SU-DHL-6 (cell line): ENCODE measurements at regions not wholly inside any gene's neighbourhood (a gene's known extent, or its start where the extent isn't known, plus 50 kb on each side); places are given as distances from the start of the nearest gene placed in this dataset.

ENCODE experiments used
- H2AFZ ChIP-seq: fragments of 200-600 bp; sonication (generic); 2 replicates; pipeline ENCODE4 v1.6.1; 2014; ENCODE audit warnings: low read depth, mild to moderate bottlenecking, moderate library complexity, mixed read lengths, antibody characterized with exemption, low read length; ENCODE audit not compliant: severe bottlenecking
- H3F3A ChIP-seq: fragments of 200-600 bp; shearing (Covaris generic); 2 replicates; pipeline ENCODE4 v1.6.0; 2016; ENCODE audit warnings: antibody characterized with exemption, mild to moderate bottlenecking; ENCODE audit not compliant: insufficient read depth
- H3K27ac ChIP-seq: fragments of 200-600 bp; sonication (generic); 2 replicates; pipeline ENCODE4 v1.5.1; 2016; ENCODE audit warnings: low read depth, mild to moderate bottlenecking, low read length, moderate library complexity, mixed read lengths
- H3K27me3 ChIP-seq: fragments of 200-600 bp; sonication (generic), shearing (Covaris generic); 2 replicates; pipeline ENCODE4 v1.6.0; 2014; ENCODE audit warnings: mild to moderate bottlenecking, low read length
- H3K36me3 ChIP-seq: fragments of 200-600 bp; sonication (generic); 2 replicates; pipeline ENCODE4 v1.6.1; 2014; ENCODE audit warnings: mild to moderate bottlenecking, low read length, mixed read lengths
- H3K4me2 ChIP-seq: fragments of 300-600, 200-600 bp; shearing (Covaris generic), sonication (generic); 2 replicates; pipeline ENCODE4 v1.6.0; 2014; ENCODE audit warnings: low read length, low read depth, mild to moderate bottlenecking; ENCODE audit not compliant: poor library complexity, severe bottlenecking
- H3K4me3 ChIP-seq: fragments of 200-600 bp; sonication (generic); 2 replicates; pipeline ENCODE4 v1.5.1; 2014; ENCODE audit warnings: antibody characterized with exemption, low read length, mild to moderate bottlenecking, mixed read lengths; ENCODE audit not compliant: insufficient read depth, poor library complexity, severe bottlenecking
- H3K79me2 ChIP-seq: fragments of 200-600 bp; sonication (generic); 2 replicates; pipeline ENCODE4 v1.6.1; 2014; ENCODE audit warnings: mild to moderate bottlenecking, low read length, moderate library complexity; ENCODE audit not compliant: insufficient read depth
- H3K9ac ChIP-seq: fragments of 200-600 bp; sonication (generic); 2 replicates; pipeline ENCODE4 v1.7.0; 2014; ENCODE audit warnings: mild to moderate bottlenecking, low read length
- H3K9me2 ChIP-seq: fragments of 200-600 bp; sonication (generic); replicated peaks from 2 replicates; pipeline ENCODE4 v1.6.1; 2014; ENCODE audit warnings: low read length; ENCODE audit not compliant: insufficient read depth
- H3K9me3 ChIP-seq: fragments of 200-600 bp; sonication (generic); 2 replicates; pipeline ENCODE4 v1.6.1; 2014; ENCODE audit warnings: low read length, mixed read lengths; ENCODE audit not compliant: insufficient read depth
- H4K20me1 ChIP-seq: fragments of 200-600 bp; sonication (generic); 2 replicates; pipeline ENCODE4 v1.6.1; 2014; ENCODE audit warnings: low read depth, mild to moderate bottlenecking, antibody characterized with exemption, low read length, moderate library complexity, mixed read lengths
- CTCF ChIP-seq: fragments of 200-600 bp; sonication (generic); IDR thresholded peaks from one replicate; pipeline ENCODE4 v1.5.1; 2017; ENCODE audit warnings: antibody characterized with exemption, mild to moderate bottlenecking, low read length, moderate library complexity; ENCODE audit not compliant: insufficient read depth, poor library complexity, severe bottlenecking
- EZH2phosphoT487 ChIP-seq: fragments of 200-600 bp; sonication (generic), shearing (Covaris generic); conservative IDR thresholded peaks from 2 replicates; pipeline ENCODE4 v1.6.1; 2018; ENCODE audit warnings: mild to moderate bottlenecking, antibody characterized with exemption, low read length, moderate library complexity, mixed read lengths

- Histone ChIP-seq H4K20me1 (no peaks in the 10 kb centered on the region), H3K9me2 (no peaks in the 10 kb centered on the region), H3K4me3 (no peak overlapping the region), H2AFZ (no peak overlapping the region), H3K9ac (no peak overlapping the region), H3K4me2 (no peak overlapping the region), H3K79me2 (no peaks in the 10 kb centered on the region), H3K9me3 (no peaks in the 10 kb centered on the region), H3K27me3 (no peaks in the 10 kb centered on the region), H3K36me3 (no peaks in the 10 kb centered on the region), H3F3A (no peaks in the 10 kb centered on the region), H3K27ac (no peak overlapping the region)
- TF ChIP-seq EZH2phosphoT487 (no peak), CTCF (no peak)
Measured at GRCh38 chr19:30228835-30229524, 143.2 kb upstream of the ZNF536 start.

- Histone ChIP-seq H3K9me2 (no peaks in the 10 kb centered on the region), H4K20me1 (no peaks in the 10 kb centered on the region), H3K27ac (no peak overlapping the region), H2AFZ (no peak overlapping the region), H3F3A (no peaks in the 10 kb centered on the region), H3K4me2 (no peak overlapping the region), H3K36me3 (no peaks in the 10 kb centered on the region), H3K9me3 (no peaks in the 10 kb centered on the region), H3K9ac (no peak overlapping the region), H3K4me3 (no peak overlapping the region), H3K79me2 (no peaks in the 10 kb centered on the region), H3K27me3 (no peaks in the 10 kb centered on the region)
- no peak for TF ChIP-seq EZH2phosphoT487
- TF ChIP-seq CTCF = no peak
Measured at GRCh38 chr19:30229525-30230174, 142.5 kb upstream of the ZNF536 start.

DNA sequence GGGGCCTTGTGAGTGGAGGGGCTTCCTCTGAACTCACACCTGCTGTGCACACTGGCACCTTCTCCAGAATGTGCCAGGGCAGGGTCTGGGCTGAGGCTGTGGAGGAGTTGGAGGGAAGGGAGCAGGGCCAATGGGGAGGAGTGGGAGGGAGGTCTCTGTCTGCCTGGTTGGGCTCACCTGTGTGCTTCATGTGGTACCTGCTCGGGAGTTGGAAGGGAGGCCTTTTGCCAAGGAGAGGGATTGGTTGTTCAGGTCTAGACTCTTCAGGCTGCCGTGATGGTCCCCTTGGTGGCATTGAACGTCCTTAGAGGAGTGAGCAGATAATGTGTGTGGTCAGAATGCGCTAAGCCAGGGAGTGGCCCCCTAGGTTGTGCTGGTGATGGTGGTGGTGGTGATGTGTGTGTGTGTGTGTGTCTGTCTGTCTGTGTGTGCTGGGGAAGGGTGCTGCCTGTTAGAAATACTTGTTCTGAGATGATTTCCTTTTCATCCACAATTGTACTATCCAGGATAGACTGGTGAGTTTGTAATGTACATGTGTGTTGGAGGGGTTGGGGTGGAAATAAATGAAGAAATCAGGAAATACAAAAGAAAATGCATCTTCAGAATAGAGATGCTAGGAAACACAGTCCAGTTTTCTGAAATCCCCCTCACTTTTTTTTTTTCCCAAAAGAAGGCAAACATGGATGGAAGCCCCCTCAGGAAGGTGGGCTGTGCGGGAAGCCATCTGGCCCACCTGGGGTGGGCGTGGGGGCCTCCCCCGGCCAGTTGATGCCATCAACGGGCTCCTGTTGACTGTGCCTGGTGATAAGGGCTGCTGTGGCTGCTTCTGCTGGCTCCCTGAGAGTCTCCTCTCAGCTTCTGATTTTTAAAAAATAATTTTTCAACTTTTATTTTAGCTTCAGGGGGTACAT is 140.5 kb upstream of the ZNF536 start:
- H3K27me3 ChIP-seq = no peaks in the 10 kb centered on the region
- no peak overlapping the region for H3K27ac ChIP-seq
- no peaks in the 10 kb centered on the region for H3K79me2 ChIP-seq
- H2AFZ ChIP-seq = no peak overlapping the region
- H3K9ac ChIP-seq = no peak overlapping the region
- no peaks in the 10 kb centered on the region for H4K20me1 ChIP-seq
- no peak overlapping the region for H3K4me3 ChIP-seq
- TF ChIP-seq CTCF (no peak), EZH2phosphoT487 (no peak)
- no peak overlapping the region for H3K4me2 ChIP-seq
- H3K9me3 ChIP-seq = no peaks in the 10 kb centered on the region
- H3F3A ChIP-seq = no peaks in the 10 kb centered on the region
- H3K36me3 ChIP-seq = no peaks in the 10 kb centered on the region
- H3K9me2 ChIP-seq = no peaks in the 10 kb centered on the region
